IMR-90 (cell line): ENCODE measurements at regions not wholly inside any gene's neighbourhood (a gene's known extent, or its start where the extent isn't known, plus 50 kb on each side); places are given as distances from the start of the nearest gene placed in this dataset.

Experiments
- ATAC-seq: fragments of 200-7000 bp; cut with Tn5 transposase; 2 replicates; pipeline ENCODE4 v1.9.1; 2020; ENCODE audit warnings: low read depth, mild to moderate bottlenecking, moderate library complexity
- BruUV-seq: library from RNA; stranded (reverse); fragments of 400-500 nt; replicated peaks from 2 replicates; lab custom pipeline; 2021; lab: Mats Ljungman, UMichigan
- CTCF ChIA-PET: fragments of 300-600 bp; formaldehyde crosslinking; extraction: SDS; loops from one replicate; lab custom pipeline; 2021; ENCODE audit warnings: antibody characterized with exemption; lab: Yijun Ruan, JAX
- POLR2A ChIA-PET: fragments of 300-600 bp; sonication (Branson Sonifier 250); formaldehyde crosslinking; loops from one replicate; lab custom pipeline; 2022; ENCODE audit warnings: antibody characterized with exemption; ENCODE audit not compliant: unreplicated experiment; lab: Charles Lee
- DNase-seq: peaks from one replicate; pipeline ENCODE4 v3.0.0; 2013
- H2AFZ ChIP-seq: replicated peaks from 2 replicates; pipeline ENCODE3; 2013; ENCODE audit warnings: low read length, mild to moderate bottlenecking; ENCODE audit not compliant: poor library complexity
- H2AK5ac ChIP-seq: 2 replicates; pipeline ENCODE4 v1.6.1; 2013; ENCODE audit warnings: low read depth, low read length, inconsistent platforms
- H2AK9ac ChIP-seq: replicated peaks from 2 replicates; pipeline ENCODE3; 2013; ENCODE audit warnings: mild to moderate bottlenecking, low read depth, low read length, moderate library complexity; ENCODE audit not compliant: poor library complexity
- H2BK120ac ChIP-seq: 2 replicates; pipeline ENCODE4 v1.6.1; 2013; ENCODE audit warnings: low read depth, low read length, inconsistent platforms
- H2BK15ac ChIP-seq: 3 replicates; pipeline ENCODE4 v1.6.1; 2013; ENCODE audit warnings: low read depth, low read length, inconsistent platforms
- H2BK20ac ChIP-seq: 2 replicates; pipeline ENCODE4 v1.6.1; 2013; ENCODE audit warnings: low read depth, mild to moderate bottlenecking, inconsistent platforms, low read length, moderate library complexity
- H2BK5ac ChIP-seq: 2 replicates; pipeline ENCODE4 v1.6.1; 2013; ENCODE audit warnings: mild to moderate bottlenecking, low read depth, low read length, inconsistent platforms; ENCODE audit not compliant: poor library complexity, severe bottlenecking
- H3K14ac ChIP-seq: replicated peaks from 2 replicates; pipeline ENCODE4 v1.6.1; 2013; ENCODE audit warnings: low read depth, low read length, inconsistent platforms
- H3K18ac ChIP-seq: 2 replicates; pipeline ENCODE4 v1.6.1; 2013; ENCODE audit warnings: low read depth, low read length, control low read depth
- H3K23ac ChIP-seq: 2 replicates; pipeline ENCODE4 v1.6.1; 2013; ENCODE audit warnings: low read depth, low read length, inconsistent platforms
- H3K27ac ChIP-seq: 2 replicates; pipeline ENCODE4 v1.5.1; 2013; ENCODE audit warnings: mild to moderate bottlenecking, control low read depth, low read length; ENCODE audit not compliant: insufficient read depth
- H3K27me3 ChIP-seq: 2 replicates; pipeline ENCODE4 v1.6.1; 2013; ENCODE audit warnings: low read length; ENCODE audit not compliant: control insufficient read depth, insufficient read depth
- H3K36me3 ChIP-seq: 2 replicates; pipeline ENCODE4 v1.6.1; 2013; ENCODE audit warnings: low read length, mixed read lengths; ENCODE audit not compliant: control insufficient read depth, insufficient read depth
- H3K4ac ChIP-seq: 2 replicates; pipeline ENCODE4 v1.6.1; 2013; ENCODE audit warnings: low read depth, low read length, inconsistent platforms
- H3K4me1 ChIP-seq: 2 replicates; pipeline ENCODE4 v1.6.1; 2013; ENCODE audit warnings: low read length, mixed read lengths; ENCODE audit not compliant: control insufficient read depth, insufficient read depth
- H3K4me2 ChIP-seq: 2 replicates; pipeline ENCODE4 v1.6.1; 2013; ENCODE audit warnings: low read depth, mild to moderate bottlenecking, control low read depth, low read length, moderate library complexity
- H3K4me3 ChIP-seq: 2 replicates; pipeline ENCODE4 v1.5.1; 2013; ENCODE audit warnings: low read depth, mild to moderate bottlenecking, control low read depth, low read length, moderate library complexity; ENCODE audit not compliant: insufficient read depth
- H3K56ac ChIP-seq: 2 replicates; pipeline ENCODE4 v1.6.1; 2013; ENCODE audit warnings: low read length, inconsistent platforms; ENCODE audit not compliant: insufficient read depth; ENCODE audit errors: extremely low read depth
- H3K79me1 ChIP-seq, 2 experiments: 2 replicates each; pipeline ENCODE4 v1.6.1; 2013; ENCODE audit warnings: low read length in 2 of 2, inconsistent platforms in 1 of 2, low read depth in 1 of 2
- H3K9ac ChIP-seq: 2 replicates; pipeline ENCODE4 v1.6.1; 2013; ENCODE audit warnings: low read depth, low read length, control low read depth
- H3K9me1 ChIP-seq: 2 replicates; pipeline ENCODE4 v1.6.1; 2013; ENCODE audit warnings: low read length, inconsistent platforms; ENCODE audit not compliant: insufficient read depth
- H3K9me3 ChIP-seq: 2 replicates; pipeline ENCODE4 v1.6.1; 2013; ENCODE audit warnings: low read length; ENCODE audit not compliant: control insufficient read depth, insufficient read depth
- H4K20me1 ChIP-seq: 2 replicates; pipeline ENCODE4 v1.6.1; 2013; ENCODE audit warnings: low read length, inconsistent platforms; ENCODE audit not compliant: insufficient read depth
- H4K5ac ChIP-seq: 2 replicates; pipeline ENCODE4 v1.6.1; 2013; ENCODE audit warnings: mild to moderate bottlenecking, low read depth, low read length, control low read depth
- H4K8ac ChIP-seq, 2 experiments: 2 replicates each; pipeline ENCODE4 v1.6.1; 2013; ENCODE audit warnings: low read depth in 2 of 2, low read length in 2 of 2, control low read depth in 1 of 2, inconsistent platforms in 1 of 2
- H4K91ac ChIP-seq: 2 replicates; pipeline ENCODE4 v1.6.1; 2013; ENCODE audit warnings: low read depth, low read length, inconsistent platforms; ENCODE audit not compliant: insufficient read depth
- BHLHE40 ChIP-seq: fragments of 150-350 bp; IDR thresholded peaks from 2 replicates; pipeline ENCODE4 v1.6.1; 2016; ENCODE audit warnings: mild to moderate bottlenecking, low read depth, low read length
- FOS ChIP-seq: fragments of 150-350 bp; IDR thresholded peaks from 2 replicates; pipeline ENCODE4 v1.6.1; 2016; ENCODE audit warnings: low read depth, low read length
- MAZ ChIP-seq: IDR thresholded peaks from 2 replicates; pipeline ENCODE4 v1.6.1; 2012; ENCODE audit warnings: low read depth, mild to moderate bottlenecking, low read length, improper control_type of control experiment, moderate library complexity, borderline replicate concordance
- POLR2A ChIP-seq: IDR thresholded peaks from 2 replicates; pipeline ENCODE4 v1.6.1; 2012; ENCODE audit warnings: mild to moderate bottlenecking, low read depth, low read length
- RAD21 ChIP-seq: IDR thresholded peaks from 2 replicates; pipeline ENCODE4 v1.6.1; 2012; ENCODE audit warnings: low read length, improper control_type of control experiment
- RCOR1 ChIP-seq: IDR thresholded peaks from 2 replicates; pipeline ENCODE4 v1.6.1; 2012; ENCODE audit warnings: mild to moderate bottlenecking, low read length, improper control_type of control experiment; ENCODE audit not compliant: insufficient replicate concordance
- RFX5 ChIP-seq: IDR thresholded peaks from 2 replicates; pipeline ENCODE4 v1.8.0; 2012; ENCODE audit warnings: low read depth, mild to moderate bottlenecking, low read length, moderate library complexity
- SMC3 ChIP-seq: fragments of 150-350 bp; IDR thresholded peaks from 2 replicates; pipeline ENCODE4 v1.6.1; 2016; ENCODE audit warnings: low read depth, mild to moderate bottlenecking, antibody characterized with exemption, low read length, moderate library complexity
- WGBS, 2 experiments: methylation state at CpG; one replicate each; pipeline versions ENCODE4 v1.1.5 to v1.1.7; 2013; ENCODE audit warnings: missing lambda C conversion rate in 2 of 2; ENCODE audit not compliant: insufficient read length in 1 of 2; ENCODE audit errors: extremely low coverage in 2 of 2; 5-methylcytosine and 5-hydroxymethylcytosine counted together
- dilution Hi-C: fragments of 300-500 bp; cut with HindIII; formaldehyde crosslinking; loops from one replicate; pipeline ENCODE4 v1.14.3; 2018; ENCODE audit warnings: low sequenced_read_pairs; ENCODE audit not compliant: unreplicated experiment
- in situ Hi-C: fragments of 300-500 bp; cut with MboI; formaldehyde crosslinking; loops from 3 replicates; pipeline ENCODE4 v1.14.3; 2019; ENCODE audit warnings: low sequenced_read_pairs, inconsistent platforms, mixed read lengths
- intact Hi-C: fragments of 100-400 bp; cut with micrococcal nuclease; formaldehyde crosslinking; loops from 2 replicates; pipeline ENCODE4 v1.10.0; 2022
- TF ChIP-seq, protein P1 (sequence below): conservative IDR thresholded peaks from 2 replicates; pipeline ENCODE4 v1.5.1; 2012; ENCODE audit warnings: mild to moderate bottlenecking, low read depth, low read length, improper control_type of control experiment

- BruUV-seq = no TSS peak
- no peaks in the 10 kb centered on the region for H3K79me1 ChIP-seq
- in situ Hi-C loops = loop anchor here (5.0 kb wide), 1 partner anchor 252 kb away; no protein-coding TSS in a partner anchor
- no peak overlapping the region for H3K9ac ChIP-seq
- dilution Hi-C loops = no loop called here
- POLR2A ChIA-PET = no interaction called here
- TF ChIP-seq MAZ = no peak
- no peak for TF ChIP-seq RAD21
- TF ChIP-seq, protein P1, sequence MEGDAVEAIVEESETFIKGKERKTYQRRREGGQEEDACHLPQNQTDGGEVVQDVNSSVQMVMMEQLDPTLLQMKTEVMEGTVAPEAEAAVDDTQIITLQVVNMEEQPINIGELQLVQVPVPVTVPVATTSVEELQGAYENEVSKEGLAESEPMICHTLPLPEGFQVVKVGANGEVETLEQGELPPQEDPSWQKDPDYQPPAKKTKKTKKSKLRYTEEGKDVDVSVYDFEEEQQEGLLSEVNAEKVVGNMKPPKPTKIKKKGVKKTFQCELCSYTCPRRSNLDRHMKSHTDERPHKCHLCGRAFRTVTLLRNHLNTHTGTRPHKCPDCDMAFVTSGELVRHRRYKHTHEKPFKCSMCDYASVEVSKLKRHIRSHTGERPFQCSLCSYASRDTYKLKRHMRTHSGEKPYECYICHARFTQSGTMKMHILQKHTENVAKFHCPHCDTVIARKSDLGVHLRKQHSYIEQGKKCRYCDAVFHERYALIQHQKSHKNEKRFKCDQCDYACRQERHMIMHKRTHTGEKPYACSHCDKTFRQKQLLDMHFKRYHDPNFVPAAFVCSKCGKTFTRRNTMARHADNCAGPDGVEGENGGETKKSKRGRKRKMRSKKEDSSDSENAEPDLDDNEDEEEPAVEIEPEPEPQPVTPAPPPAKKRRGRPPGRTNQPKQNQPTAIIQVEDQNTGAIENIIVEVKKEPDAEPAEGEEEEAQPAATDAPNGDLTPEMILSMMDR = no peak
- TF ChIP-seq FOS = no peak
- no peak for TF ChIP-seq SMC3
- no peak for TF ChIP-seq RFX5
- no peak for TF ChIP-seq RCOR1
- TF ChIP-seq BHLHE40 = no peak
- TF ChIP-seq POLR2A = no peak
- H2BK15ac ChIP-seq = no peak overlapping the region
- H3K4me2 ChIP-seq = no peak overlapping the region
- no peaks in the 10 kb centered on the region for H3K4me1 ChIP-seq
- no peak overlapping the region for H2AFZ ChIP-seq
- H3K36me3 ChIP-seq = no peaks in the 10 kb centered on the region
- no peak overlapping the region for H4K8ac ChIP-seq
- no peak overlapping the region for H2AK9ac ChIP-seq
- H3K27ac ChIP-seq = no peak overlapping the region
- H3K27me3 ChIP-seq = peaks cover 2% of the 10 kb centered on the region; the same call in 1 of the 2 replicates
- no peak overlapping the region for H2AK5ac ChIP-seq
- no peaks in the 10 kb centered on the region for H3K9me1 ChIP-seq
- no peak overlapping the region for H3K56ac ChIP-seq
- CTCF ChIA-PET = no interaction called here
- H4K20me1 ChIP-seq = no peaks in the 10 kb centered on the region
- no peak overlapping the region for H2BK120ac ChIP-seq
- no peak overlapping the region for H3K4ac ChIP-seq
- DNase-seq (no peak), ATAC-seq (no peak)
- WGBS, 2 experiments = no CpG with 5 or more reads among the region's 2 CpGs
- no peak overlapping the region for H2BK20ac ChIP-seq
- H4K5ac ChIP-seq = no peak overlapping the region
- H4K91ac ChIP-seq = no peak overlapping the region
- no peak overlapping the region for H3K14ac ChIP-seq
- no peak overlapping the region for H3K23ac ChIP-seq
- no peak overlapping the region for H3K4me3 ChIP-seq
- intact Hi-C loops = no loop called here
- H3K9me3 ChIP-seq = peaks cover 3% of the 10 kb centered on the region; the same call in 1 of the 2 replicates
- no peak overlapping the region for H3K18ac ChIP-seq
- no peak overlapping the region for H2BK5ac ChIP-seq
These were observed 138.0 kb upstream of the EGLN3 start for GRCh38 chr14:34088914-34089313.
